HEK293 (cell line): ENCODE measurements at regions not wholly inside any gene's neighbourhood (a gene's known extent, or its start where the extent isn't known, plus 50 kb on each side); places are given as distances from the start of the nearest gene placed in this dataset.

ENCODE experiments used
- CTCF ChIA-PET: fragments of 350-600 bp; formaldehyde crosslinking; extraction: SDS; loops from one replicate; lab custom pipeline; 2021; ENCODE audit warnings: antibody characterized with exemption; lab: Yijun Ruan, JAX
- POLR2A ChIA-PET: fragments of 300-600 bp; formaldehyde crosslinking; extraction: SDS; loops from one replicate; lab custom pipeline; 2020; ENCODE audit warnings: antibody characterized with exemption, inconsistent platforms; lab: Yijun Ruan, JAX
- H3K27ac ChIP-seq: fragments of 200-500 bp; sonication (Bioruptor generic); 2 replicates; pipeline ENCODE4 v1.5.1; 2014; ENCODE audit warnings: low read depth, low read length, control low read depth, inconsistent platforms; ENCODE audit errors: extremely low read depth
- H3K36me3 ChIP-seq, 2 experiments: fragments of 200-500 bp in 1 of 2; sonication (Bioruptor generic) in 1 of 2; 1 replicate in 1 of 2; 2 replicates in 1 of 2; pipeline ENCODE4 v1.5.1; 2014 to 2017; ENCODE audit warnings: inconsistent platforms in 2 of 2, low read length in 2 of 2; ENCODE audit not compliant: control insufficient read depth in 2 of 2, insufficient read depth in 1 of 2
- H3K4me1 ChIP-seq: fragments of 200-500 bp; sonication (Bioruptor generic); 2 replicates; pipeline ENCODE4 v1.5.1; 2014; ENCODE audit warnings: mild to moderate bottlenecking, low read length, inconsistent platforms; ENCODE audit not compliant: control insufficient read depth, insufficient read depth
- H3K4me3 ChIP-seq: 2 replicates; pipeline ENCODE4 v1.5.1; 2011; ENCODE audit warnings: low read depth, mild to moderate bottlenecking, control low read depth, low read length, moderate library complexity
- H3K9me3 ChIP-seq: fragments of 200-500 bp; sonication (Bioruptor generic); 2 replicates; pipeline ENCODE4 v1.5.1; 2014; ENCODE audit warnings: low read depth, low read length, inconsistent platforms; ENCODE audit not compliant: control insufficient read depth, insufficient read depth
- CTCF ChIP-seq: fragments of 450-650 bp; formaldehyde crosslinking; IDR thresholded peaks from 2 replicates; pipeline ENCODE4 v1.5.1; 2016; ENCODE audit warnings: missing biosample characterization, missing genetic modification characterization
- GLIS2 ChIP-seq: fragments of 450-650 bp; formaldehyde crosslinking; IDR thresholded peaks from 2 replicates; pipeline ENCODE4 v1.5.1; 2016; ENCODE audit warnings: missing biosample characterization, missing genetic modification characterization
- KLF7 ChIP-seq: fragments of 450-650 bp; formaldehyde crosslinking; IDR thresholded peaks from 2 replicates; pipeline ENCODE4 v1.5.1; 2016; ENCODE audit warnings: missing biosample characterization, missing genetic modification characterization, borderline replicate concordance
- YY1 ChIP-seq: fragments of 450-650 bp; formaldehyde crosslinking; IDR thresholded peaks from 2 replicates; pipeline ENCODE4 v1.5.1; 2018; ENCODE audit warnings: missing biosample characterization, missing genetic modification characterization
- ZFP37 ChIP-seq: fragments of 450-650 bp; formaldehyde crosslinking; IDR thresholded peaks from 2 replicates; pipeline ENCODE4 v1.5.1; 2016; ENCODE audit warnings: missing biosample characterization, missing genetic modification characterization
- ZNF133 ChIP-seq: fragments of 450-650 bp; formaldehyde crosslinking; IDR thresholded peaks from 2 replicates; pipeline ENCODE4 v1.5.1; 2016; ENCODE audit warnings: missing biosample characterization, missing genetic modification characterization
- ZNF394 ChIP-seq: fragments of 450-650 bp; formaldehyde crosslinking; IDR thresholded peaks from 2 replicates; pipeline ENCODE4 v1.5.1; 2016; ENCODE audit warnings: missing biosample characterization, missing genetic modification characterization, mild to moderate bottlenecking, moderate library complexity, borderline replicate concordance
- ZNF510 ChIP-seq: fragments of 450-650 bp; formaldehyde crosslinking; IDR thresholded peaks from 2 replicates; pipeline ENCODE4 v1.5.1; 2018; ENCODE audit warnings: mild to moderate bottlenecking, missing genetic modification characterization, missing biosample characterization; ENCODE audit not compliant: insufficient replicate concordance
- ZNF518A ChIP-seq: fragments of 450-650 bp; formaldehyde crosslinking; conservative IDR thresholded peaks from 2 replicates; pipeline ENCODE4 v1.5.1; 2016; ENCODE audit warnings: low read depth, missing biosample characterization, missing genetic modification characterization
- ZNF585B ChIP-seq: fragments of 450-650 bp; formaldehyde crosslinking; IDR thresholded peaks from 2 replicates; pipeline ENCODE4 v1.5.1; 2016; ENCODE audit warnings: missing biosample characterization, missing genetic modification characterization
- ZNF629 ChIP-seq: fragments of 450-650 bp; formaldehyde crosslinking; IDR thresholded peaks from 2 replicates; pipeline ENCODE4 v1.5.1; 2017; ENCODE audit warnings: missing biosample characterization, missing genetic modification characterization
- ZSCAN18 ChIP-seq: fragments of 450-650 bp; formaldehyde crosslinking; IDR thresholded peaks from 2 replicates; pipeline ENCODE4 v1.5.1; 2016; ENCODE audit warnings: missing biosample characterization, missing genetic modification characterization
- ZSCAN5A ChIP-seq: fragments of 450-650 bp; formaldehyde crosslinking; IDR thresholded peaks from 2 replicates; pipeline ENCODE4 v1.5.1; 2016; ENCODE audit warnings: missing biosample characterization, missing genetic modification characterization
- ZXDB ChIP-seq: fragments of 450-650 bp; formaldehyde crosslinking; IDR thresholded peaks from 2 replicates; pipeline ENCODE4 v1.5.1; 2016; ENCODE audit warnings: missing biosample characterization, missing genetic modification characterization

GRCh38 chr18:39500306-39500705 lies 1934.7 kb upstream of the CELF4 start:
- Histone ChIP-seq H3K4me1 (no peaks in the 10 kb centered on the region), H3K9me3 (no peaks in the 10 kb centered on the region), H3K27ac (no peak overlapping the region), H3K36me3 (peaks cover 0 to 2% of the 10 kb centered on the region in 2 experiments; a peak in 1 of 3 replicates), H3K4me3 (no peak overlapping the region)
- POLR2A ChIA-PET: no interaction called here
- CTCF ChIA-PET: interaction anchor here (0.6 to 1.0 kb wide), 4 partner anchors 13 to 777 kb away, joined by 3 to 6 read pairs (median 3); no protein-coding TSS in a partner anchor
- TF ChIP-seq KLF7 (no peak), YY1 (tag by site-specific recombination) (no peak)
- TF ChIP-seq, all 188 proteins: peak for 0

- Histone ChIP-seq H3K27ac (no peak overlapping the region), H3K36me3 (peaks cover 0 to 2% of the 10 kb centered on the region in 2 experiments; a peak in 1 of 3 replicates), H3K9me3 (no peaks in the 10 kb centered on the region), H3K4me3 (no peak overlapping the region), H3K4me1 (no peaks in the 10 kb centered on the region)
- TF ChIP-seq ZNF394: no peak
- peak; percentile 77 for TF ChIP-seq ZNF133 (tag by site-specific recombination)
- TF ChIP-seq ZNF585B (tag by site-specific recombination): peak; percentile 20; the same call in 1 of the 2 replicates
- ChIA-PET CTCF (interaction anchor here (0.6 kb wide), 1 partner anchor 77 kb away, joined by 3 read pairs; no protein-coding TSS in a partner anchor), POLR2A (no interaction called here)
Observed at GRCh38 chr18:39497821-39498220, 1932.2 kb upstream of the CELF4 start.

GRCh38 chr18:39496986-39497385 lies 1931.4 kb upstream of the CELF4 start:
- H3K4me3 ChIP-seq: no peak overlapping the region
- H3K4me1 ChIP-seq: no peaks in the 10 kb centered on the region
- H3K9me3 ChIP-seq: no peaks in the 10 kb centered on the region
- no peak overlapping the region for H3K27ac ChIP-seq
- CTCF ChIA-PET: interaction anchor here (0.6 kb wide), 1 partner anchor 78 kb away, joined by 3 read pairs; no protein-coding TSS in a partner anchor
- POLR2A ChIA-PET: no interaction called here
- peaks cover 0 to 2% of the 10 kb centered on the region in 2 experiments; a peak in 1 of 3 replicates for H3K36me3 ChIP-seq
- TF ChIP-seq ZXDB (tag by site-specific recombination) (no peak), ZNF518A (tag by site-specific recombination) (no peak), CTCF (tag by site-specific recombination) (no peak), ZSCAN5A (no peak), GLIS2 (tag by site-specific recombination) (no peak), ZNF510 (tag by site-specific recombination) (no peak), ZFP37 (tag by site-specific recombination) (no peak), ZNF629 (tag by site-specific recombination) (no peak), ZSCAN18 (tag by site-specific recombination) (no peak)
